ENCODE measurements at regions not wholly inside any gene's neighbourhood (a gene's known extent, or its start where the extent isn't known, plus 50 kb on each side); places are given as distances from the start of the nearest gene placed in this dataset.
A peak's percentile ranks its signal among the peaks of the same experiment; 100 is the strongest.

- no peak overlapping the region for H3K4me3 ChIP-seq (ENCODE audit: low read depth, low read length)
- TF ChIP-seq, protein P1, sequence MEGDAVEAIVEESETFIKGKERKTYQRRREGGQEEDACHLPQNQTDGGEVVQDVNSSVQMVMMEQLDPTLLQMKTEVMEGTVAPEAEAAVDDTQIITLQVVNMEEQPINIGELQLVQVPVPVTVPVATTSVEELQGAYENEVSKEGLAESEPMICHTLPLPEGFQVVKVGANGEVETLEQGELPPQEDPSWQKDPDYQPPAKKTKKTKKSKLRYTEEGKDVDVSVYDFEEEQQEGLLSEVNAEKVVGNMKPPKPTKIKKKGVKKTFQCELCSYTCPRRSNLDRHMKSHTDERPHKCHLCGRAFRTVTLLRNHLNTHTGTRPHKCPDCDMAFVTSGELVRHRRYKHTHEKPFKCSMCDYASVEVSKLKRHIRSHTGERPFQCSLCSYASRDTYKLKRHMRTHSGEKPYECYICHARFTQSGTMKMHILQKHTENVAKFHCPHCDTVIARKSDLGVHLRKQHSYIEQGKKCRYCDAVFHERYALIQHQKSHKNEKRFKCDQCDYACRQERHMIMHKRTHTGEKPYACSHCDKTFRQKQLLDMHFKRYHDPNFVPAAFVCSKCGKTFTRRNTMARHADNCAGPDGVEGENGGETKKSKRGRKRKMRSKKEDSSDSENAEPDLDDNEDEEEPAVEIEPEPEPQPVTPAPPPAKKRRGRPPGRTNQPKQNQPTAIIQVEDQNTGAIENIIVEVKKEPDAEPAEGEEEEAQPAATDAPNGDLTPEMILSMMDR (IDR thresholded peaks at IDR 0.05; ENCODE audit: borderline replicate concordance, insufficient read depth, low read depth, low read length): no peak
Measured at GRCh38 chr4:4690854-4691253, 149.0 kb upstream of the STX18 start.

- no peak overlapping the region for H3K4me3 ChIP-seq (ENCODE audit: low read depth, low read length)
- TF ChIP-seq, protein P1 (IDR thresholded peaks at IDR 0.05; ENCODE audit: borderline replicate concordance, insufficient read depth, low read depth, low read length): peak; percentile 20; the same call in 1 of the 2 replicates
Measured at GRCh38 chr4:4689694-4690440, 148.0 kb upstream of the STX18 start.

- TF ChIP-seq, protein P1 (IDR thresholded peaks at IDR 0.05; ENCODE audit: borderline replicate concordance, insufficient read depth, low read depth, low read length): no peak
- no peak overlapping the region for H3K4me3 ChIP-seq (ENCODE audit: low read depth, low read length)
Measured at GRCh38 chr4:4687935-4688727, 146.3 kb upstream of the STX18 start.

DNA sequence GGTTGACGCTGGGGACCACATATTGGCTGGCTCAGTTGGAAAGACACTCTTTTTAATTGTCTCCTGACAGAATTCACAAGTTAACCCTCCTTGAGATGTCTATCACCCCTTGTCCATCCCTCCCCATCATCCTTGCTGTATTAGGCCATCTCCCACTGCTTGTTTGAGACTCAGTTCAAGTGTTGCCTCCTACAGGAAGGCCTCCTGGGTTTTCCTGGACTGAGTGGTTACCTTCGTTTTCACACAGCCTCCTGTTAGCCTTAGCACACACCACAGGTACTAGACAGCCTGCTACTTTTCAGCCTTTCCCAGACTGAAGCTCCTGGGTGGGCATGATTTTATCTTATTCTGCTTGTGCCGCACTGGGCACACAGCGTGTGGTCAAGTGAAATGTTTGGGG is 145.3 kb upstream of the STX18 start:
- no peak overlapping the region for H3K4me3 ChIP-seq (ENCODE audit: low read depth, low read length)
- TF ChIP-seq, protein P1 (IDR thresholded peaks at IDR 0.05; ENCODE audit: borderline replicate concordance, insufficient read depth, low read depth, low read length): no peak

- TF ChIP-seq, protein P1 (IDR thresholded peaks at IDR 0.05; ENCODE audit: borderline replicate concordance, insufficient read depth, low read depth, low read length): no peak
- H3K4me3 ChIP-seq (ENCODE audit: low read depth, low read length): no peak overlapping the region
Measured at GRCh38 chr4:4685810-4686795, 144.3 kb upstream of the STX18 start.

GRCh38 chr4:4681653-4682052 is 139.8 kb upstream of the STX18 start:
- H3K4me3 ChIP-seq (ENCODE audit: low read depth, low read length): no peak overlapping the region
- TF ChIP-seq, protein P1 (IDR thresholded peaks at IDR 0.05; ENCODE audit: borderline replicate concordance, insufficient read depth, low read depth, low read length): no peak

Data from GM12875 (cell line).